ENCODE measurements at regions not wholly inside any gene's neighbourhood (a gene's known extent, or its start where the extent isn't known, plus 50 kb on each side); places are given as distances from the start of the nearest gene placed in this dataset.

DNA sequence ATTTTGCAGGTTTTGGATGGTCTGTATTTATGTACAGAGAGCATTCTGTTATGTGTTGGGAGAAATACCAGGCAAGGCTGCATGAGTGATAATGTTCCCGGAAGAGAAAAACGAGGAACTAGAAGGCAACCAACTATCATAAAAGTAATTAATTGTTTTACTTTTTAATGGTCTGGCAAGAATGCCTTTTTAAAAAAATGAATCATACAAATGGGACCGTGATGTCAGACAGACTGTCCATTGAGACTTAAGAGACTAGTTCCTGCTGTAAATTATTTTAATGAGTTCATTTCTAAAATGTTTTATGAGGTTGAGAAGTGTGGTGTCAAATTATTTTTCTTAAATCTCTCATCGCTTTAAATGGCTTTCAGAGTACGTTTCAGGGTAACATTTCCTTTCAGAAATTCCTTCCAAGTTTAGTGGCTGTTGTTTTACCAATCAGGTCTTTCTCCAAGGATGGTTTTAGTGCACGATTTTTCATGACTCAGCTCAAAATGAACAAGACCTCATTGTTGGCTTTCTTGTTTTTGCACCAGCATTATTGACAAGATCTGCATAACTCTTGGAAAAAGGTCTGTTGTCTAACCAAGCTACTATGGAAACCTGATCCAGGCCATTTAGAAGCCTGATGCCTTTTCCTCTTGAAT lies 86.1 kb upstream of the ARHGAP5 start:
- TF ChIP-seq, protein P1, sequence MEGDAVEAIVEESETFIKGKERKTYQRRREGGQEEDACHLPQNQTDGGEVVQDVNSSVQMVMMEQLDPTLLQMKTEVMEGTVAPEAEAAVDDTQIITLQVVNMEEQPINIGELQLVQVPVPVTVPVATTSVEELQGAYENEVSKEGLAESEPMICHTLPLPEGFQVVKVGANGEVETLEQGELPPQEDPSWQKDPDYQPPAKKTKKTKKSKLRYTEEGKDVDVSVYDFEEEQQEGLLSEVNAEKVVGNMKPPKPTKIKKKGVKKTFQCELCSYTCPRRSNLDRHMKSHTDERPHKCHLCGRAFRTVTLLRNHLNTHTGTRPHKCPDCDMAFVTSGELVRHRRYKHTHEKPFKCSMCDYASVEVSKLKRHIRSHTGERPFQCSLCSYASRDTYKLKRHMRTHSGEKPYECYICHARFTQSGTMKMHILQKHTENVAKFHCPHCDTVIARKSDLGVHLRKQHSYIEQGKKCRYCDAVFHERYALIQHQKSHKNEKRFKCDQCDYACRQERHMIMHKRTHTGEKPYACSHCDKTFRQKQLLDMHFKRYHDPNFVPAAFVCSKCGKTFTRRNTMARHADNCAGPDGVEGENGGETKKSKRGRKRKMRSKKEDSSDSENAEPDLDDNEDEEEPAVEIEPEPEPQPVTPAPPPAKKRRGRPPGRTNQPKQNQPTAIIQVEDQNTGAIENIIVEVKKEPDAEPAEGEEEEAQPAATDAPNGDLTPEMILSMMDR (IDR thresholded peaks at IDR 0.05; ENCODE audit: low read depth, low read length, poor library complexity, severe bottlenecking): no peak
- TF ChIP-seq EZH2phosphoT487 (IDR thresholded peaks at IDR 0.05; ENCODE audit: borderline replicate concordance, low read length): no peak

All from DOHH2 (cell line).